Right lobe of liver (tissue), 6 donors: ENCODE measurements at regions not wholly inside any gene's neighbourhood (a gene's known extent, or its start where the extent isn't known, plus 50 kb on each side); places are given as distances from the start of the nearest gene placed in this dataset.

Experiments used
- ATAC-seq, 4 donors: fragments of 200-7000 bp; cut with Tn5 transposase; one replicate each; pipeline ENCODE4 v1.9.1; 2020; ENCODE audit warnings: mild to moderate bottlenecking in 4 of 4, moderate library complexity in 4 of 4
- DNase-seq, 3 donors: peaks; one replicate each; pipeline ENCODE4 v3.0.0-alpha.2; 2020
- H3K27ac ChIP-seq, 3 donors: fragments of 200-600 bp; one replicate each; pipeline ENCODE4 v1.8.0; 2022
- H3K27me3 ChIP-seq, 2 donors: fragments of 200-600 bp; one replicate each; pipeline ENCODE4 v1.8.0; 2022
- H3K36me3 ChIP-seq, 4 donors: fragments of 200-600 bp; sonication (generic) in 1 of 4; one replicate each; pipeline versions ENCODE4 v1.5.1 to v1.8.0; 2017 to 2022; ENCODE audit warnings: control low read depth in 1 of 4
- H3K4me1 ChIP-seq, 4 donors: fragments of 200-600 bp; sonication (generic) in 1 of 4; one replicate each; pipeline versions ENCODE4 v1.5.1 to v1.8.0; 2017 to 2022; ENCODE audit warnings: control low read depth in 1 of 4
- H3K4me3 ChIP-seq, 3 donors: fragments of 200-600 bp; one replicate each; pipeline ENCODE4 v1.8.0; 2022
- H3K9me3 ChIP-seq, 4 donors: fragments of 200-600 bp; sonication (generic) in 1 of 4; one replicate each; pipeline versions ENCODE4 v1.5.1 to v1.8.0; 2017 to 2022; ENCODE audit warnings: control low read depth in 1 of 4
- CTCF ChIP-seq, 4 donors: fragments of 200-600 bp in 3 of 4; fragments of 450-650 bp in 1 of 4; IDR thresholded peaks; one replicate each; pipeline versions ENCODE4 v1.5.1 to v1.8.0; 2016 to 2022; ENCODE audit warnings: antibody characterized with exemption in 4 of 4, mild to moderate bottlenecking in 2 of 4
- POLR2A ChIP-seq: fragments of 450-650 bp; IDR thresholded peaks from one replicate; pipeline ENCODE4 v1.6.1; 2017; ENCODE audit warnings: antibody characterized with exemption, mild to moderate bottlenecking
- WGBS: methylation state at CpG from one replicate; pipeline ENCODE4 v1.1.6; 2018; ENCODE audit warnings: low coverage, low lambda C conversion rate; ENCODE audit not compliant: insufficient coverage; ENCODE audit errors: missing lambda C conversion rate; 5-methylcytosine and 5-hydroxymethylcytosine counted together
- intact Hi-C, 2 donors: fragments of 100-400 bp; cut with DNase I; formaldehyde crosslinking; loops; one replicate each; pipeline versions ENCODE4 v1.11.2 to v1.14.1; 2022
- donor health status: DM: no; HTN: yes; CAD: no.
- donor health status: DM: no; HTN: no; CAD: no.
- donor health status: DM: no; HTN: no; CAD: no.
- donor health status: DM: no; HTN: yes; CAD: no.
- donor health status: DM: no; HTN: yes; CAD: no.

GRCh38 chr14:97779140-97779539, 982.0 kb downstream of the VRK1 start:
- no peak overlapping the region for H3K4me3 ChIP-seq
- H3K9me3 ChIP-seq, result no peaks in the 10 kb centered on the region
- ATAC-seq, result no peak
- no peaks in the 10 kb centered on the region for H3K4me1 ChIP-seq
- no peaks in the 10 kb centered on the region for H3K27me3 ChIP-seq
- no peak for TF ChIP-seq POLR2A
- no peak for TF ChIP-seq CTCF (IDR thresholded peaks at IDR 0.05)
- H3K27ac ChIP-seq, result no peak overlapping the region
- intact Hi-C loops, result no loop called here
- no peaks in the 10 kb centered on the region for H3K36me3 ChIP-seq
- DNase-seq, result no peak
- 70% methylated on average over 5 of the region's 5 CpGs for WGBS

GRCh38 chr14:97780804-97781203, 983.6 kb downstream of the VRK1 start:
- intact Hi-C loops, result no loop called here
- no peak overlapping the region for H3K27ac ChIP-seq
- WGBS, result 76% methylated on average over 5 of the region's 5 CpGs

GRCh38 chr14:97781961-97782360, 984.8 kb downstream of the VRK1 start:
- Histone ChIP-seq H3K4me3 (no peak overlapping the region), H3K27me3 (no peaks in the 10 kb centered on the region), H3K4me1 (no peaks in the 10 kb centered on the region), H3K27ac (no peak overlapping the region), H3K9me3 (no peaks in the 10 kb centered on the region), H3K36me3 (no peaks in the 10 kb centered on the region)
- no peak for ATAC-seq
- intact Hi-C loops, result no loop called here
- TF ChIP-seq POLR2A (no peak), CTCF (IDR thresholded peaks at IDR 0.05) (no peak)
- DNase-seq, result no peak
- 63% methylated on average over 5 of the region's 5 CpGs for WGBS

More at GRCh38 chr14:97780804-97781203, 983.6 kb downstream of the VRK1 start:
- Histone ChIP-seq H3K4me3 (no peak overlapping the region), H3K36me3 (no peaks in the 10 kb centered on the region), H3K27me3 (no peaks in the 10 kb centered on the region), H3K4me1 (no peaks in the 10 kb centered on the region), H3K9me3 (no peaks in the 10 kb centered on the region)
- no peak for DNase-seq
- TF ChIP-seq POLR2A (no peak), CTCF (IDR thresholded peaks at IDR 0.05) (no peak)
- ATAC-seq, result no peak

- intact Hi-C loops, result no loop called here
- Histone ChIP-seq H3K4me1 (no peaks in the 10 kb centered on the region), H3K9me3 (no peaks in the 10 kb centered on the region), H3K27ac (no peak overlapping the region), H3K36me3 (no peaks in the 10 kb centered on the region), H3K4me3 (no peak overlapping the region), H3K27me3 (no peaks in the 10 kb centered on the region)
- WGBS, result 50% methylated on average over 8 of the region's 8 CpGs
- TF ChIP-seq POLR2A, result no peak
- TF ChIP-seq CTCF (IDR thresholded peaks at IDR 0.05), result no peak
- no peak for DNase-seq
- no peak for ATAC-seq
Measured at GRCh38 chr14:97782871-97783414, 985.8 kb downstream of the VRK1 start.

- ATAC-seq, result no peak
- Histone ChIP-seq H3K36me3 (no peaks in the 10 kb centered on the region), H3K9me3 (no peaks in the 10 kb centered on the region), H3K4me1 (no peaks in the 10 kb centered on the region), H3K27ac (no peak overlapping the region), H3K27me3 (no peaks in the 10 kb centered on the region), H3K4me3 (no peak overlapping the region)
- TF ChIP-seq CTCF (IDR thresholded peaks at IDR 0.05), result no peak
- no peak for TF ChIP-seq POLR2A
- intact Hi-C loops, result no loop called here
- 100% methylated on average over 1 of the region's 1 CpG for WGBS
- no peak for DNase-seq
Measured at GRCh38 chr14:97785495-97785894, 988.3 kb downstream of the VRK1 start.
